K562 (cell line): ENCODE measurements at regions not wholly inside any gene's neighbourhood (a gene's known extent, or its start where the extent isn't known, plus 50 kb on each side); places are given as distances from the start of the nearest gene placed in this dataset.

Experiments used
- CLOCK ChIP-seq: fragments of 250-450 bp; sonication (Bioruptor Pico); IDR thresholded peaks from 2 replicates; pipeline ENCODE4 v1.4.0; 2020; ENCODE audit warnings: mild to moderate bottlenecking, moderate library complexity, borderline replicate concordance
- CTCFL ChIP-seq: IDR thresholded peaks from 2 replicates; pipeline ENCODE4 v1.6.1; 2011; ENCODE audit warnings: borderline replicate concordance, low read depth, mild to moderate bottlenecking, moderate library complexity, low read length; ENCODE audit not compliant: insufficient read depth, poor library complexity, severe bottlenecking
- PTRF ChIP-seq: fragments of 450-650 bp; IDR thresholded peaks from 2 replicates; pipeline ENCODE4 v1.6.1; 2016; ENCODE audit warnings: mild to moderate bottlenecking, missing genetic modification characterization, missing compliant biosample characterization
- ZNF609 ChIP-seq: sonication (generic); formaldehyde crosslinking; IDR thresholded peaks from 2 replicates; pipeline ENCODE4 v1.8.1; 2023; ENCODE audit warnings: missing genetic modification reagents, mild to moderate bottlenecking, borderline replicate concordance
- ZNF655 ChIP-seq: fragments of 250-450 bp; sonication (Bioruptor Pico); IDR thresholded peaks from 2 replicates; pipeline ENCODE4 v1.5.0; 2021

- TF ChIP-seq CLOCK (CRISPR knock-in tag): no peak
- TF ChIP-seq PTRF (tag): no peak
- no peak for TF ChIP-seq ZNF655 (CRISPR knock-in tag)
- TF ChIP-seq ZNF609: peak; percentile 51
- no peak for TF ChIP-seq CTCFL
Measured at GRCh38 chr6:26205161-26205624, 118.0 kb downstream of the HFE start (continued).
